ENCODE measurements at regions not wholly inside any gene's neighbourhood (a gene's known extent, or its start where the extent isn't known, plus 50 kb on each side); places are given as distances from the start of the nearest gene placed in this dataset.

DNA sequence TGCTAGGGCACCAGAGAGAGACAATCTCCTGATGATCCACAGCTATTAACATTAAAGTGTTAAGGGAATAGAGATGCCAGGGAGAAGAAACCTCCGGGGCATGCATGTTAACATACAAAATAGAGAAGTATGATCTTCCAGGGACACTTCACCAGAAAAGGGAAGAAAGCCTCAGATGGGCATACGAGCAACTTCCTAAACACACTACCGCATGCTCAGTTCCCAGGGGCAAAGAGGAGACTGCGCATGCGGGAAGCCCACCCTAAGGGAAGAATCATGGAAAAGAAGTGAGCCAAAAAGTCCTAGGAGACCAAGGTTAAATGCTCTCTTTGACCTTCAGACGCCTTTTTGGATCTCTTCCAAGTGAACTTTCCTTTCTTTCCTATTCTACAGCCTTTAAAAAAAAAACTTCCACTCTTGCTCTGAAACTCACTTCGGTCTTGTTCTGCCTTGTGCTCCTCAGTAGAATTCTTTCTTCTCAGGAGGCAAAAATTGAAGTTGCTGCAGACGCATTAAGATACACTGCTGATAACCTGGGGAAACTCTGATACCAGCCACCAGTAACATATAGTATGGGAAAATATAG, 1211.3 kb downstream of the REEP3 start:
- TF ChIP-seq, protein P1, sequence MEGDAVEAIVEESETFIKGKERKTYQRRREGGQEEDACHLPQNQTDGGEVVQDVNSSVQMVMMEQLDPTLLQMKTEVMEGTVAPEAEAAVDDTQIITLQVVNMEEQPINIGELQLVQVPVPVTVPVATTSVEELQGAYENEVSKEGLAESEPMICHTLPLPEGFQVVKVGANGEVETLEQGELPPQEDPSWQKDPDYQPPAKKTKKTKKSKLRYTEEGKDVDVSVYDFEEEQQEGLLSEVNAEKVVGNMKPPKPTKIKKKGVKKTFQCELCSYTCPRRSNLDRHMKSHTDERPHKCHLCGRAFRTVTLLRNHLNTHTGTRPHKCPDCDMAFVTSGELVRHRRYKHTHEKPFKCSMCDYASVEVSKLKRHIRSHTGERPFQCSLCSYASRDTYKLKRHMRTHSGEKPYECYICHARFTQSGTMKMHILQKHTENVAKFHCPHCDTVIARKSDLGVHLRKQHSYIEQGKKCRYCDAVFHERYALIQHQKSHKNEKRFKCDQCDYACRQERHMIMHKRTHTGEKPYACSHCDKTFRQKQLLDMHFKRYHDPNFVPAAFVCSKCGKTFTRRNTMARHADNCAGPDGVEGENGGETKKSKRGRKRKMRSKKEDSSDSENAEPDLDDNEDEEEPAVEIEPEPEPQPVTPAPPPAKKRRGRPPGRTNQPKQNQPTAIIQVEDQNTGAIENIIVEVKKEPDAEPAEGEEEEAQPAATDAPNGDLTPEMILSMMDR (IDR thresholded peaks at IDR 0.05): no peak
- Mint-ChIP-seq H3K27ac (ENCODE audit: unreplicated experiment) (no peak overlapping the region), H3K4me1 (ENCODE audit: low read depth) (no peaks in the 10 kb centered on the region), H3K4me3 (ENCODE audit: unreplicated experiment) (no peak overlapping the region), H3K36me3 (ENCODE audit: low read depth) (peaks cover 4% of the 10 kb centered on the region), H3K27me3 (ENCODE audit: low read depth) (no peaks in the 10 kb centered on the region), H3K9me3 (ENCODE audit: low read depth) (peaks cover 12% of the 10 kb centered on the region)
- no peak for DNase-seq (ENCODE audit: low spot score)

DNA sequence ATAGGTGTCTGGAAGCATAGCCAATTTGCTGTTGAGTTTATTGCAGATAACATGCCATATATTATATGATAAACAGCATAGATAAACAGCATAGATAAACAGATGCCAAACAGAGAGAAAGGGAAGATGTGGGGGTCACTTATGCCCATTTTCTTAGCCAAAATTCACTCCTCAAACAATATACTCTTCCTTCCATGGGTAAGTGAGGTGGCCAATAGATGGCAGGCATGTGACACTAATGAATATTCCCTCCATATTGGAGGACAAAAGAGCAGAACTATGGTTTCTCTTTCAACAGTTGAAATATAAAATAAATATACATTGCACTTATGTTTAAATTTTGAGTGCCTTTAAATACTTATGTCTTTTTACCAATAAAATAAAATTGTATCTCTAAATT, 1212.8 kb downstream of the REEP3 start:
- Mint-ChIP-seq H3K36me3 (ENCODE audit: low read depth) (peaks cover 2% of the 10 kb centered on the region), H3K27me3 (ENCODE audit: low read depth) (no peaks in the 10 kb centered on the region), H3K4me3 (ENCODE audit: unreplicated experiment) (no peak overlapping the region), H3K27ac (ENCODE audit: unreplicated experiment) (no peak overlapping the region), H3K9me3 (ENCODE audit: low read depth) (peaks cover 9% of the 10 kb centered on the region), H3K4me1 (ENCODE audit: low read depth) (no peaks in the 10 kb centered on the region)
- TF ChIP-seq, protein P1 (IDR thresholded peaks at IDR 0.05): peak; percentile 76
- no peak for DNase-seq (ENCODE audit: low spot score)

DNA sequence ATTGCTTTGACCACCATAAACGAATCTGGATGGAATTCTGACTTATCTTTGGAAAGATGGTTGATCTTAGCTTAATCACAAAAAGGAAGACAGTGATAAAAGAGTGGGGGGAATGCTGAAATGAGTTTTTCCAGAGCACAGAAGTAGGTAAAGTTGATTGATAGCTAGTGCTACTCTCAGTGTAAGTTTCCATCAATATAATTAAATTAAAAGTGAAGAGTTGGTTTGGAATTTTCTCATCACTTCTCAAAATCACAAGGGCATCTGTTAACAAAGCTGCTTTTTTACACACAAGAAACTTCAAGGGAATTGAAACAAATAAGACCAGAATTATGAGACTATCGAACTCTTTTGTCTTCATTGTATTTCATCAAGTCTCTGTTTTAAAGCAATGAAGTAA, 1217.3 kb downstream of the REEP3 start:
- Mint-ChIP-seq H3K27me3 (ENCODE audit: low read depth) (no peaks in the 10 kb centered on the region), H3K27ac (ENCODE audit: unreplicated experiment) (no peak overlapping the region), H3K4me1 (ENCODE audit: low read depth) (no peaks in the 10 kb centered on the region), H3K36me3 (ENCODE audit: low read depth) (peaks cover 2% of the 10 kb centered on the region), H3K4me3 (ENCODE audit: unreplicated experiment) (no peak overlapping the region), H3K9me3 (ENCODE audit: low read depth) (peaks cover 14% of the 10 kb centered on the region)
- TF ChIP-seq, protein P1 (IDR thresholded peaks at IDR 0.05): no peak
- no peak for DNase-seq (ENCODE audit: low spot score)

DNA sequence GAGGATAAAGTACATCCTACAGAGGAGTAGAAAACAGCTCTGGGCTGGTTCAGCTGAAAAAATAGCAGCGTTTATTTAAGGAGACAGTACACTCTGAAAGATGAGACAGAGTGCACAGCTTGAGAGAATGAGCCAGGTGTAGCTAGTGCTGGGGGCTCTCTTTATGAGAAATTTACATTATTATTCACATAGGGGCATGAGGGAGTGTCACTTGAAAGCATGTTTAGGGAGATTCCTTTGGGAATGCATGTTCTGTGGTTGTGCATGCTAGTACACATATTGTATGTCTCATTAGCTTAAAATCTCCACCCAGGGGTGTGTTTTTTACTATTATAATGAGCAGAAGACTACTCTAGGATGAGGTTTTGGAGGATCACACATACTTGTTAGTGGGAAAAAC, 1224.4 kb downstream of the REEP3 start:
- Mint-ChIP-seq H3K4me1 (ENCODE audit: low read depth) (peaks cover 3% of the 10 kb centered on the region), H3K36me3 (ENCODE audit: low read depth) (no peaks in the 10 kb centered on the region), H3K4me3 (ENCODE audit: unreplicated experiment) (no peak overlapping the region), H3K9me3 (ENCODE audit: low read depth) (peaks cover 5% of the 10 kb centered on the region), H3K27me3 (ENCODE audit: low read depth) (no peaks in the 10 kb centered on the region), H3K27ac (ENCODE audit: unreplicated experiment) (no peak overlapping the region)
- DNase-seq (ENCODE audit: low spot score): no peak
- TF ChIP-seq, protein P1 (IDR thresholded peaks at IDR 0.05): no peak

DNA sequence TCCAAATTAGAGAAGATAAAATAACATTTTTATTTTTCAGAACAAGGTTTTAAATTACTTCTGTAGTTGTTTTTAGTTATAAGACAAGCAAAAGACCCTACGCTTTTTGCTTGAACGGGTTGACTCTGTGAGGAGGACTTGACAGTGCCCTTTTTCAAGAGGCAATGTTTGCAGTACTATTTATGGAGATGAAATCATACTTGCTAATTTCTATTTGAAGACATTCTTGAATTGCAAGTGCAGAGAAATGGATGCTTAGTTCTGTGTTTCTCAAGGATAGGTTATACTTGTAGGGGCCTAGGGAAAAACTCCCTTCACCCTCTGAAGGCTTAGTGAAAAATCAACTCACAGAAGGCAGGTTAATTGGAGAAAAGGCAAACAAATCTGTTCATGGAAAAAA, 1229.5 kb downstream of the REEP3 start:
- no peak for DNase-seq (ENCODE audit: low spot score)
- Mint-ChIP-seq H3K27ac (ENCODE audit: unreplicated experiment) (no peak overlapping the region), H3K9me3 (ENCODE audit: low read depth) (no peaks in the 10 kb centered on the region), H3K36me3 (ENCODE audit: low read depth) (no peaks in the 10 kb centered on the region), H3K27me3 (ENCODE audit: low read depth) (peaks cover 2% of the 10 kb centered on the region), H3K4me1 (ENCODE audit: low read depth) (peaks cover 6% of the 10 kb centered on the region), H3K4me3 (ENCODE audit: unreplicated experiment) (no peak overlapping the region)
- TF ChIP-seq, protein P1 (IDR thresholded peaks at IDR 0.05): no peak
